NCI-H2029 (cell line): ENCODE measurements at regions not wholly inside any gene's neighbourhood (a gene's known extent, or its start where the extent isn't known, plus 50 kb on each side); places are given as distances from the start of the nearest gene placed in this dataset.

ENCODE experiments used
- DNase-seq: peaks from one replicate; lab custom pipeline; 2025; lab: John Stamatoyannopoulos, UW

DNA sequence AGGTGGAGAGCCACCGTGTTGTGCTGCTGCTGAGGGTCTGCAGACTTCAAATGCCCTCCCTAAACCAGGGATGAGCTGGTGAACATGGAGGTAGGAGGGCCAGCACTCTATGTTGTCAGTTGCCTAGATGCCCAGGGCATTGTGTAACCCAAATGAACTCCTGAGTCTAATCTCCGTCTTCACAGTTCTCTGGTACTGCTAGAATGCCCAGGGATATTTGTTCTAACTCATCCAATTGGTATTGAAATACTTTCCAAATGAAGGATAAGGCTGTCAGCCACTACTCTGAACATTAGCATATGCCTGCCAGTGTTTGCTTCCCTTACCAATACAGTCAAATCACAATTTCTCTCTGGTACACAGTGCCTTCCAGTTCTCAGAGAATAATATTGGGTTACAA, 492.6 kb downstream of the SLC4A3 start:
- DNase-seq: no peak

DNA sequence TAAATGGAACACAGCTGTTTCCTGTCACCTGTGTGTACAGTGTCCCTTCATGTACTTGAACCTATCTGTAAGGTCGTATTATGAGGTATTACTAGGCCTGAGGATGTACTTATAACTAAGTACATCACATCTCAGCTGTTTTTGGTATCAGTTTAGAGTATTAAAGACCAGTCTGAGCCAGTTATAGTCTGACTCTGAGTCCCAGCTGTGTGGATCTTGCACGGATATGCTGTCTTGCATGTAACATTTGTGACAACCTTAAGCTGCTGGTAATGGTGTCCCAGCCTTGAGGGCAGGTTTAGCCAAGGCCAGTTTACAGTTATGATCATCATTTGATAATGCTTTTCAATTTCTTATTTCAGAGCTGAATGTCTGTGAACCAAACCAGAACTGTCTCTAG, 496.3 kb downstream of the SLC4A3 start:
- DNase-seq: peak; percentile 84

DNA sequence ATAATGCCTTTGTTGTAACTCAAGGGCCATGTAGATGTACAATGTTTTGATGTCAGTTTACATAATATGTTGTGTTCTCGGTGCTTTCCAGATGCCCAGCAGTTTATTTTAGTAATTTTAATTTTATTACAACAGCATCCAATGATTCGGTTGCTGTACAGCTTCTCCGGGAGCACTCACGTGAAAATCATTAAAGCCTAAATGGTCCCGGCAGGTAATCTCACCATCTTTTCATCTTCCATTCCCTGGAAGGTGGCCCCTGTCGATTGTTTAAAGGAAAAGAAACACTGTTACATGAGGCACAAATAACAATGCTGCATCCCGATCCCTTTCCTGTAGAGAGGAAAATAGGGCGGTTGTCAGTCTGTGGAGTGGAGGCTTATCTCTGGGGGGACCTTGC, 498.1 kb downstream of the SLC4A3 start:
- DNase-seq: no peak

DNA sequence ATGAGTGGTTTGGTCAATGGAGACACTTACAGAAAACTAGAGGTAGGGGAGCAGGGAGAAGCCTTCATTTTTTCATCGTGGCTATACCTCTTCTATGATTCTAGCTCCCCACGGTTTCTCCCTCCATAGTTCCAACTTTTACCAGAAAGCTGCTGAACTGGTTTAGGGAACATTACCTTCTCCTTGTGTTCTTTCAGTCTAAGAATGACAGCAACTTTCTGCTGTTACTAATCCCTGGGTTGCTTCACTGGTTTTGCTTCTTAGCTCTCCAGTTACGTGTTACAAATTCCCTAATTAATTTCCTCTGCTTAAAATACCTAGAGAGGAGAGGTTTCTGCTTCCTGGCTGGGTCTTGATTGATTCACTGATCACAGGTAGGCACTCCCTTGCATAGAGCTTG, 499.9 kb downstream of the SLC4A3 start:
- DNase-seq: no peak

DNA sequence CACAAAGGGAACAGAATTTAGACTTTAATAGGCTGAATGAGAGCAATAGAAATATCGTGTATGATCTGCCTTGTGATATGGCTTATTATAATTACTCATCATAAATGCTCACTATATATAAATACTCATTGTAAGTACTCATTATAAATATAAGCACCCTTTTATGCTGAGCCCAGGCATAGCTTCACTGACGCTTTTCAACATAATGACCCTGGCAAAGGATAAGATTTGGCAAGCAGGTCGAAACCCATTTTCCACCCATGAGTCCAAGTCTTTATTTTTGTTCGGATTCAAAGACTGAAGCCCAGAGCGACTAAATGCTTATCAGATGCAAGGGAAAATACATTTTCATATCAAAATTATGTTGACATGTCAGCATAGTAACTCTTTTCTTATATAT, 500.4 kb downstream of the SLC4A3 start:
- no peak for DNase-seq

DNA sequence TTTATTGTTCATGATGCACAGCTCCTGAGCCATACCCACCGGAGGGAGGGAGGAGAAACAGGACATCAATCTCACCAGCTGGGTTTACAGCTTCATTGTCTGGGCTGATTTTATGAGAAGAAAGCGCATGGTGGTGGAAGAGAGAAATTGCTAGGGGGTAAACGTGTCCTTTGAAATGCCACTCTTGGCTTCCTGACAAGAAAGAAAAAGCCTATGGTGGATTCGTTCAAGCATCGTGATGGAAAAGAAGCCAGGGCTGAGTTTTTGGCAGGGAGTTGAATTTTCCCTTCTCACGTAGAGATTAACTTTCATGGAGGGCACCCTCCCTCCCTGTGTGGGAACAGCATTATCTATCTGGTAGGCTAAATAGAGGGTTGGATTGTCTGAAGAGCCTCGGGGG, 502.0 kb downstream of the SLC4A3 start:
- DNase-seq: no peak

DNA sequence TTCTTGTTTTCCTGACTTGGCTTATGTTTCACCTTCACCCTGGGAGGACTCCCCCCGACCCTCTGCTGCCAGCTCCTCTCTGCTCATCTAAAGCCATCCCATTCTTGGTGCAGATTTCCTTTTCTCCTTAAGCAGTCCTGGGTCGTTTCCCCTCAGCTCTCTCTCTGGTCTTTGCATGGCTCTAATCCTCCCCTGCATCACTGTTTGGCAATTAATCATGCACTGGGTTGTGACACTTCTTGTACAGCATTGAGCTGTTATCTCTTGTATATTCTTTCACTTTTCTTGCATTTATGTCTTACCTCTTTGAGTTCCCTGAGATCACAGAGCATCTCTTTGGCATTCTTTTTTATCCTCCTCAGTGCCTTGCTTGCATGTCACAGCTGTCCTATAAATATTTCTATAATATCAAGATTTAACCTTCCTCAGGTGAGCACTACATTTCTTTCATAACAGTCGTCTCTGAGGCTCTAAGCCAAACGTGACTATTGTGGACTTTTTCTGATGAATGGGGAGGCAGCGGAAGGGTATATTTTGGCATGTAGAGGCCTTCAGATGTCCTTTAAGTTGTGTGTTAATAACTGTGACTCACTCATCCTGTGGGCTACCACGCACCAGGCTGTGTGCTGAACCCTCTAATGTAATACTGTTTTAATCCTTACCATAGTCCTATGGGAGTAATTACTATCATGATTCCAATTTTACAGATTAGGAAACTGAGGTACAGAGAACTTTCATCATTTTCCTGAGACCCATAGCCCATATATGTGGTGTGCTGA, 507.5 kb downstream of the SLC4A3 start:
- DNase-seq: no peak

DNA sequence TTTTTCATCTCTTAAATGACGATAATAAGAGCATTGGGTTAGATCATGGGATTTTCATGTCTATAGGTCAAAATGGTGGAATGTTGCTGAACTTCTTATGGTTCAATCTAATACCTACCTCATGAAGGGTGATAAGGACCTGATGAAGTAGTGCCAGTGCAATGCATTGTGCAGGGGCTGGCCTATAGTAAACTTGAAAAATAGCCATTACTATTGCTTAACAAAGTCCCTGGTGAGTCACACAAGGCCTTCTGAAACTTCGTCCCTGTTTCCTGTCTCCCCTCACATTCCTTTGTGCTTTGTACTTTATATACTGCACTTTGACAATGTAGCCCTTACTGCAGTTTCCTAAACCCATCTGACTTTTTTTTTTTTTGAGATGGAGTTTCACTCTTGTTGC, 515.9 kb downstream of the SLC4A3 start:
- DNase-seq: no peak

DNA sequence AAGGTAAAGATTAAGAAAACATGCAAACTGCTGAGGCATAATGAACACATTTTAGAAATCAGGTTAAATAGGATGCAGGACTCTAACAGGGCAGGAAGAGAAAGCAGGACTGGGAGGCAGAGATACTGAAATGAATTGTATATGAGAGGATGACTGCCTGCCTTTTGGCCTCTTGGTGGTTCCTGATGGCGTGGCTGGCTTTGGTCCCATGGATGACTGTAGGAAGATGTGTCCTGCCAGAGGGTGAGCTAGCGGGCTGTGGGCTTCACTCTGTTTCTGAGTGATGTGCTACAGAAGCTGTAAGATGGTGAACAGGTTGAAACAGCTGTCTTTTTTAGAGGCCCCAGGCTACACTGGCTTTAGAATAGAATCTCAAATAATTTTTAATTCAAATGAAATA, 517.0 kb downstream of the SLC4A3 start:
- DNase-seq: no peak

DNA sequence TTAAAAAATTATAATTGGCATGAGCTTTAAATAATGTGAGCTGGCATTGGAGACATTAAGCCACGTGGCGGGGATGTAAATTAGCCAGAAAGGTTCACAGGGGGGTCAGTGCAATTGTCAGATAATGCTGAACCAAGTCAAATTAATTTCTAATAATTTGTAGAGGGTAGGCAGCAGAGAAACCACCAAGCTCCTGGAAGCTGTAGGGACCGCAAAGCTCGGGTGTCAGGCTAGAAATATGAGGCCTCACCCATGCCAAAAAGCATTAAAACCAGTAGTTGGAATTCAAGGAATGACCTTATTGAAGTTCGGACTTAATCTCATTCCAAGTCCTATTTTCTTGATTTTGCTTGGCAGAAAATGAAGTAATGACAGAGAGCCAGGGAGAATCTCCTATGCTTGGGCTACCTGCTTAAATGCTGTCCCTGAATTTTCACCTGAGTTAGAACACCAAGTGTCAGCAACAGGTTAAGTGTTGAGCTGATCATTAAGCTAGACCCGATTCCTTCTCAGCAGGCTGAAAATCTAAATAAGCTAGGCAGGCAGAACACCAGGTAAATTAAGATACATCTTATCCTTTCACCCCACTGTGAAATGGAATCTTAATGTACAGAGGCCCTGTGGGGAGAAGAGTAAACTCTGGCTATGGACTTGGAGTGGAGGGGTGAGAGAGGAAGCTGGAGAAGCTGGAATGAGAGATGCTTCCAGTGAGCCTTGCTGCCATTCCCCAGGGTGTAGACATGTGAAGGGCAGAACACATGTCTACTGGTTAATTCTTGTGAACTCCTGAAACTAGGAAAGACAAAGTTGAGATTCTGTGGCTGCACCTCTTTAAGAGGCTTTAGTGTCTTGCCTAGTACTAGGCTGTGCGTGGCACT, 520.0 kb downstream of the SLC4A3 start:
- DNase-seq: no peak

DNA sequence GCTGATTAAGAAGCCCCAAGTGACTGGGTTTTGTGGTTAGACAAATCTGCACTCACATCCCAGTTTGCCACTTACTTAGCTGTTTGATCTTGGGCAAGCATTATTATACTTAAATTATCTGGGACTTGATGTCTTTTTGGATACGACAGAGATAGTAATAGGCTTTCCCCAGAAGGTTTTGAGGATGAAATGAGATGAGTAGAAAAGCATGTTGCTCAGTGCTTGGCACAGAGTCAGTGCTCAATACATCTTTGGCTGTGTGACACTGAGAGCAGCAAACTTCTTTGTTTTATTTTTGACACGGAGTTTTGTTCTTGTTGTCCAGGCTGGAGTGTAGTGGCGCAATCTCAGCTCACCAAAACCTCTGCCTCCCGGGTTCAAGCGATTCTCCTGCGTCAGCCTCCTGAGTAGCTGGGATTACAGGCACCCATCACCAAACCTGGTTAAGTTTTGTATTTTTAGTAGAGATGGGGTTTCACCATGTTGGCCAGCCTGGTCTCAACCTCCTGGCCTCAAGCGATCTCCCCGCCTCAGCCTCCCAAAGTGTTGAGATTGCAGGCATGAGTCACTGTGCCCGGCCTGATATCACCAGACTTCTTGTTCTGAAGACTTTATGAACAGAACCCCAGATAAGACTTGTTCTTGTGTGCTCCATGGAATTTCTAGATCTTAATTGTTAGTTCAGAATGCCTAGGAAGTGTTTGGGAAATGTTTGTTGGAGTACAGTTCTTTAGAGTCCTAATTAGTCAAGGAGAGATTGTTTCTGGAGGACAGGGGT, 521.2 kb downstream of the SLC4A3 start:
- no peak for DNase-seq

DNA sequence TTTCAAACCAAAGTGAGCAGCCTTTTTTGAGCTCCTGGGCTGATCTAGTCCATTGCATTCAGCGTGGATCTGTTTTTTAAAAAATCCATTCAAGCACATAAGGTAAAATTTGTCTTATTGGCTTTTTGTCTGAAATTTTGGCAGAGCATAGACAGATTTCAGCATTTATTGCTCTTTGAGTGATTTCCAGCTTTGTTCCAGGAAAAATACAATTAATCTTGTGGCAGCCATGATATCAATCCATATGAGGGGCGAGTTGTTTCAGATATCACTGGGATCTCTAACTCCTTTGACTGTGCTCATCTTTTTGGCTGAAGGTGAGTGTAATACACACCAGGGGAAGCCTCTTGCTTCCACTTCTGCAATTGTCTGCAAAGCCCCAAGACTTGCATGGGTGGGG, 523.9 kb downstream of the SLC4A3 start:
- no peak for DNase-seq

DNA sequence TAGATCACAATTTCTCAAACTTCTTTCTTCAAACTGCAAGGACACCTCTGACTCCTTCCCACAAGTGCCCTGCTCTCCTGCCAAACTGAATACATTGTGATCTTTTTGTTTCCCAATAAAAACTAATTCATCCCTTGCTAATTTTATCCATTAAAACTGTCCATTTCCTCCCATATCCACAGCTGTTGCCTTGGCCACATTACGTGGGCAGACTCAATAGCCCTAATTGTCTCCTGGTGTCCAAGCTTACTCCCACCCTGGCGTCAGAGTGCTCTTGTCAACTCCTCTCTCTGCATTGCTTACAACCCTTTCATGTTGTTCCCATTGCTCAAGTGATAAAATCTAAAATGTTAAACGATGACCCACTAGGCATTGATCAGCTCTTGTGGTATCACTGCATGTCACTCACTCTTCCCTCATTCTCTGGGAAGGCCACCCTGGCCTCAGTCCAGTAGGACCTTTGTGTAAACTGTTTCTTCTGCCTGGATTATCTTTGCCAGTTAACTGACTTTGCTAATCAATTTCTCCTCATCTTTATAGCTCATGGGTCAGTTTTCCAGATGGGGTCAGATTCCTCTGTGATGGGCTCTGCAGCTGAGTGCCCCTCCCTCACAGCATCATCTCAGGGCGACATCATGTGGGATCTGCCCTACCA, 525.0 kb downstream of the SLC4A3 start:
- no peak for DNase-seq

DNA sequence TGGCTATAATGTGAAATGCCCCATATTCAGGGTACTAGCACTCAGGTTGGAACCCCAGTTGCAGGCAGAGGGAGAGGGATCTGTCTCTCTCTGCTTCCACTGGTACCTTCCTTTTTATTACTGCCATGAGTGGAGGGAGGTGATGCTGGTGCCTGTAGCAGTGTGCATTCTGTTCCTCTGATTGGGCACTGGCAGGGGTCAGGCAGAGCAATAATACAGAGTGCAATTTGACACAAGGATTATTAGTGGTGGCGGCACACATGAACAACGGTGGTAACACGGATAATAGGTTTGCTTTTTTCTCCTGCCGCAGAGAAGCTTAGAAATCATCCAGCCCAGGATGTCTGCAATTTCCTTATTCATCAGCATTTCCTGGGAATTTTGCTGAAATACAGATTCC, 525.7 kb downstream of the SLC4A3 start:
- DNase-seq: no peak

DNA sequence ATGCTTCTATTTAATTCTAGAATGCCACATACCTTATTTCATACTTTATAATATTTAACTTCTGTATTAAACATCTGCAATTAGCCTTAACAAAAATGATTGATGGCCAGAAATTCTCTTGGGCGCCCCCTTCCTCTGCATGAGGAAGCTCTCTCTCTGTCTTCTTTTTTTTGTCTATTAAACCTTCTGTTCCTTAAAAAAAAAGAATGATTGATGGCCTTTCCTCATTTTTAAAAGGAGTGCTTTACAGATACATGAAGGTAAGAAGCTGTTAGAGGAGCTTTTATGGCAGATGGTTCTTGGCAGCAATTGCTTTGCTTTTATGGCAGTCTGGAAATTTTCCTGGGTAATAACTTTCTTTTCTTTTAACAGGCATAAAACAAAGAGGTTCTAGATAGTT, 526.9 kb downstream of the SLC4A3 start:
- no peak for DNase-seq

DNA sequence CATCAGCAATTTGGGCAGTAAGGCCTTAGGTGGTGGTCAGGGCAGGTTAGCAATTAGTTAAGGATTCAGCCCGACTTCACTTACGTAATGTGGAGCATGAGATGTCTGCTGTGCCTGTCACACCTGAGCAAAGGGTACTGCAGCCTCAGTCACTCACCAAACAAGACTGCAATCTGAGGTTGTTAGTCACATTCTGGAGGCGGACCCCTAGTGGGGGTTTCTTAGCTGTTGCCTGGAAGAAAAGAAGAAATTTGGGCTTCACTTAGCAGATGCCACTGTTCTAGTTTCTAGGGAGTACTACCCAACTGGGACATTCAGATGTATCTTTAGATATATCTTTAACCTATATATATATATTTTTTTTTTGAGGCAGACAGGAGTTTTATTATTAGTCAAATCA, 529.9 kb downstream of the SLC4A3 start:
- no peak for DNase-seq

DNA sequence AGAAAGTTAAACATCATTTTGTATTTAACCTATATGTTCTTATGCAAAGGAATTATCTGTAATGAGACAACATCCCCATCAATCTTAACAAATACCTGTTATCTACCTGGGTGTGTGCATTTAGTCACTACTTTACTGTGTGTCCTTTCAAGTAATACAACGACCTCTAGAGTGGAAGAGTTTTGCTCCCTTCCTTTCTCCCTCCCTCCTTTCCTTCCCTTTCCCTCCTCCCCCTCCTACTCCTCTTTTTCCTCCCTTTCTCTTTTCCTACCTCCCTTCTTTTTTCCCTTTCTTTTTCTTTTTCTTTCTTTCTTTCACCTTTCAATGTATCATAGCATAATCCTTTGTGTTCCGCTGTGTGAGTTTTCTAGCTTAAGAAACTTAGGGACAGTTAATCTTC, 532.3 kb downstream of the SLC4A3 start:
- DNase-seq: no peak

DNA sequence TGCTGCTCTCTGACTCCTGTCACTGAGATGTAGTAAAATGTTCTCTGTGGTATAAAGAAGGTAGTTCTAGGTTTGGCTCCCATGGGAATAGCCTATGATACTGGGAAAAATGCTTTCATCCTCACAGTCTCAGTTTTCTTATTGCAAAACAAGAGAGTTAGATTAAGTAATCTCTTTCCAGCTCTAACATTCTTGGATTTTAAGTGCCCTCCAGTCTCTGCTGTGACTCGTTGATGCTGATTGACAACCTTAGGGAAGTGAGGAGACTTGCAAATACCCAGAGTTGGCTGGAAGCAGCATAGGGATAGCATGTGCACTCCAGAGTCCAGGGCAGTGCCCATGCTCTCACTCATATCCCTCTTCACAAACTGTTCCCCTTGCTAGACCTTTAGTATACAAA, 534.9 kb downstream of the SLC4A3 start:
- DNase-seq: no peak

DNA sequence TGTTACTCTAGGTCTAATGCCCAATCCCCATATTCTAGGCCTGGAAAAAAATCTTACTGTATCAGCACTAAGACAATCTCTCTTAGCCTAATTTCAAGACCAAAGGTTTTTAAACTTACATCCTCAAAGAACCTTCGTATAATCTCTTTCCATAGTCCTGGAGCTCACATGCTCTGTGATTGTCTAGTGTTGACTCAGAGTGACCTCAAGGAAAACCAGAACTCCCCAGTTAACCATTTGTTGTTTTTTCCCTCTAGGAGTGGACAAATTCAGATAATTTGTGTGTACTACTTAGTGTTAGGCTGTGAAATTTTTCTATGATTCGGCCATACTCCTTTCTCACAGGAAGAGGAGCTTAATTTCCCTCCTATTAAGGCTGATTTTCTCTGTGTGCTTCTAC, 536.1 kb downstream of the SLC4A3 start:
- no peak for DNase-seq

DNA sequence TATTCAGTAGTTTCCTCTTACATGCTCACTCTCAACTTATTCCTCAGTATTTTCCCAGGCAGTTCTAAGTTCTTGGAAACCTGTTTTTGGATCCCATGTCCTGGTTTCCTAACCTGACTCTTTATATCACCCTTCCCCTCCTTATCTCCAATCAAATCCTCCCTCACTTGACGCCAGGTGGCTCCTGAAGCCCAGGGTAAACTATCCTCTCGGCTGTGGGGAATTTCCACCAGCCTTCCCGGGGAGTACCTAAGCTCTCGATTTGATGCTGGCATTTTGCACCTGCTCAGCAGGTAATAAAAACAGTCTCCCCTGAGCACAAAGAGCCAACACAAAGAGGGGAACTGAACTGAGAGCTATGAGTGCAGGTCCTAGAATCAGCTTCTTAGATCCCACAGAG, 538.0 kb downstream of the SLC4A3 start:
- peak; percentile 26 for DNase-seq

DNA sequence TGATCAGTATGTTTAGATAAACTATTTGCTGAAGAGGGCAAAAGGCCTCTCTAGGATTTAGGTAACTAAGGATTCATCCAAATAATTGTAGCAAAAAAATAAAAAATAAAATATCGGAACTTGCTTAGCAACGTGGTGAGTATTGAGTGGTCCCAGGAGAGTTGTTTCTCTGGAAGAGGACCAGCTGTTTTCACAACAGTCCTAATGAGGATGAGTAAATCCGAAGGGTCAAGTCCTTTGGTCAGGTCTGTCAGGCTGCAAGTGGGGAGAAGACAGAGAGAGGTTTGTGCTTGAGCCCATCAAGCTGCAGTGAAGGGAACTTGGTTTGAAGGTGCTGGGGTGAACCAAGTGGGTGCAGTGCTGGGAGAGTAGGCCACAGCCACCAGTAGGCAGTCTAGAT, 539.2 kb downstream of the SLC4A3 start:
- no peak for DNase-seq

DNA sequence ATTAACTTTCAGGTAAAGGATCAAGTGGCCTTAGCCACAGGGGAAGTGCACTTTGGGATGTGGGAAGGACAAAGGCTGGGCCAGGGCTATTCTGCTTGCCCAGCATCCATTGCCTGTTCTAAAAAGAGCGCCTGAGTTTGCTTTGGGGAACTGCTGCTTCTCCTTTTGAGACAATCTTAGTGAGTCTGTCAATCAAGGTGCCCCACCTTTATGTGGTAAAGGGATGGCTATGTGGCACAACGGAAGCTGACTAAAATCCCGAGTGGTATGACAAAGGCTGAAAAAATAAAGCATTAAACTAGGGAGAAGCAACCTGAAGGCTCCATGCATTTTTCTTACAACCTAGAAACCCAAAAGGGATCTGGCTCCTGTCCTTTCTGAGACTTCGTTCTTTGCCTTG, 540.5 kb downstream of the SLC4A3 start:
- no peak for DNase-seq
